Neutrophil (primary cell): ENCODE measurements at regions not wholly inside any gene's neighbourhood (a gene's known extent, or its start where the extent isn't known, plus 50 kb on each side); places are given as distances from the start of the nearest gene placed in this dataset.
A peak's percentile ranks its signal among the peaks of the same experiment; 100 is the strongest.

Experiments used
- H3K27ac ChIP-seq: fragments of 200-600 bp; sonication (generic); 2 replicates; pipeline ENCODE4 v1.5.1; 2016; ENCODE audit warnings: mild to moderate bottlenecking, moderate library complexity
- H3K27me3 ChIP-seq: fragments of 200-600 bp; sonication (generic); 2 replicates; pipeline ENCODE4 v1.6.0; 2016; ENCODE audit warnings: mild to moderate bottlenecking
- H3K36me3 ChIP-seq: fragments of 200-600 bp; sonication (generic); 2 replicates; pipeline ENCODE4 v1.5.1; 2017
- H3K4me1 ChIP-seq, 2 experiments: fragments of 200-600 bp in 1 of 2; sonication (generic) in 1 of 2; 1 replicate in 1 of 2; 2 replicates in 1 of 2; pipeline versions ENCODE4 v1.5.1 to v1.6.1; 2013 to 2016; ENCODE audit warnings: low read depth in 1 of 2, low read length in 1 of 2, mild to moderate bottlenecking in 1 of 2, moderate library complexity in 1 of 2; ENCODE audit not compliant: control insufficient read depth in 1 of 2, insufficient read depth in 1 of 2
- H3K4me3 ChIP-seq, 2 experiments: fragments of 200-600 bp in 1 of 2; sonication (generic) in 1 of 2; 1 replicate in 1 of 2; 2 replicates in 1 of 2; pipeline ENCODE4 v1.5.1; 2013 to 2016; ENCODE audit warnings: low read depth in 1 of 2, low read length in 1 of 2, mild to moderate bottlenecking in 1 of 2, moderate library complexity in 1 of 2
- H3K9me3 ChIP-seq: fragments of 200-600 bp; sonication (generic); 2 replicates; pipeline ENCODE4 v1.5.1; 2016
- TF ChIP-seq, protein P1 (sequence below): fragments of 200-600 bp; sonication (generic); IDR thresholded peaks from 2 replicates; pipeline ENCODE4 v1.5.1; 2016; ENCODE audit warnings: antibody characterized with exemption

DNA sequence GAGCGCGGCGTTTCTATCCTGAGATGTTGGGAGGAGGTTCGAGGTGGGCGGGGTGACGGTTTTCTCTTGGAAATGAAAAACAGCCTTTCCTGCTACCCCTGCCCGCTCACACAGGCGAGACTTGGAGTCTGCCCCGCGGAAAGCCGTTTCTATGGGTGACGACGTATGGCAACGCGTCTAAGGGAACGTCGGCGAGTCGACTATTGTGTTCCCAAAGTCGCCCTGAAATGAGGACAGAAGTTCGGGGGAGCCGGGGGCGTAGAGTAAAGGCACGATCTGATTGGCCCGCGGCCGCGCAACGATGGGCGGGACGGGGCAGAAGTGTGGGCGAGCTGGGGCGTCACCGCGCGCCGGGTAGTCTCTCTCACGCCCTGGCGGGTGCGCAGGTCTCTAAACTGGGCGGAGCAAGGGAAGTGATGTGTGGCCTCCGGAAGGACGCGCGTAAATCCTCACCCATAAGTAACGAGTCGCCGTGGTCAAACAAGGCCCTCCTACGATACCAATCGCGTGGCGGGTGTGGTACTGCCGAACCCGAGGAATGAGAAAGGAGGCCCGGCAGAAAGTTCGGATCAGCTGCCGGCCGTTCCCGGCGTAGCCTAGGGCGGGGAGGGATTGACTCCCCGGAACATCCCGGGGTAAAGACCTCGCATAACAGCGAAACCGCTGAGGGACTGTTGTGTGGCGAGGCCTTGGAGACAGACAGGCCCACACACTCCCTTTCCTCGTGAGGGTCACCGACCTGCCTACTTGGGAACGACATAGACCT is 89.6 kb downstream of the FAM161A start:
- Histone ChIP-seq H3K27ac (peak overlapping the region; percentile 64), H3K4me3 (peak overlapping the region; percentile 75), H3K36me3 (no peaks in the 10 kb centered on the region), H3K4me1 (peaks cover 6 to 7% of the 10 kb centered on the region in 2 experiments), H3K9me3 (peaks cover 6% of the 10 kb centered on the region), H3K27me3 (peaks cover 31% of the 10 kb centered on the region)
- TF ChIP-seq, protein P1, sequence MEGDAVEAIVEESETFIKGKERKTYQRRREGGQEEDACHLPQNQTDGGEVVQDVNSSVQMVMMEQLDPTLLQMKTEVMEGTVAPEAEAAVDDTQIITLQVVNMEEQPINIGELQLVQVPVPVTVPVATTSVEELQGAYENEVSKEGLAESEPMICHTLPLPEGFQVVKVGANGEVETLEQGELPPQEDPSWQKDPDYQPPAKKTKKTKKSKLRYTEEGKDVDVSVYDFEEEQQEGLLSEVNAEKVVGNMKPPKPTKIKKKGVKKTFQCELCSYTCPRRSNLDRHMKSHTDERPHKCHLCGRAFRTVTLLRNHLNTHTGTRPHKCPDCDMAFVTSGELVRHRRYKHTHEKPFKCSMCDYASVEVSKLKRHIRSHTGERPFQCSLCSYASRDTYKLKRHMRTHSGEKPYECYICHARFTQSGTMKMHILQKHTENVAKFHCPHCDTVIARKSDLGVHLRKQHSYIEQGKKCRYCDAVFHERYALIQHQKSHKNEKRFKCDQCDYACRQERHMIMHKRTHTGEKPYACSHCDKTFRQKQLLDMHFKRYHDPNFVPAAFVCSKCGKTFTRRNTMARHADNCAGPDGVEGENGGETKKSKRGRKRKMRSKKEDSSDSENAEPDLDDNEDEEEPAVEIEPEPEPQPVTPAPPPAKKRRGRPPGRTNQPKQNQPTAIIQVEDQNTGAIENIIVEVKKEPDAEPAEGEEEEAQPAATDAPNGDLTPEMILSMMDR: no peak

DNA sequence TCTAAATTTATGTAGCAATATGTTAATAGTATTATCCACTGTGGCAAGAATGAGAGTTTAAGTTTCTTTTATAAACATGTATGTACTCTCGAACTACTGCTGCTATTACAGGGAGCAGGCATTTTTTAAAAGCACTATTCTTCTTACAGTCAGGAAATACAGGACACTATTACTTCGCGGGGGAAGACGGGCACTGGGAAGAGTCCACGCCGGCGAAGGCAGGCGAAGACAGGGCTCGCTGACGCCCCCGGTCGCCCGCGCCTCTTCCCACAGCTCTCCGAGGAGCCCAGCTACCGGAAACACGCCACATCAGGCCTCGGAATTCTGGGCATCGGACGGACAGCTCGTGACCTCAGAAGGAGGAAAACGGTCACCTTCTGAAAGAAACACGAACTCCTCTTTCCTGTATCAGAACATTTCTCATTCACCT is 90.2 kb downstream of the FAM161A start:
- peak overlapping the region; percentile 75 for H3K4me3 ChIP-seq
- peak overlapping the region; percentile 64 for H3K27ac ChIP-seq
- peaks cover 6% of the 10 kb centered on the region for H3K9me3 ChIP-seq

DNA sequence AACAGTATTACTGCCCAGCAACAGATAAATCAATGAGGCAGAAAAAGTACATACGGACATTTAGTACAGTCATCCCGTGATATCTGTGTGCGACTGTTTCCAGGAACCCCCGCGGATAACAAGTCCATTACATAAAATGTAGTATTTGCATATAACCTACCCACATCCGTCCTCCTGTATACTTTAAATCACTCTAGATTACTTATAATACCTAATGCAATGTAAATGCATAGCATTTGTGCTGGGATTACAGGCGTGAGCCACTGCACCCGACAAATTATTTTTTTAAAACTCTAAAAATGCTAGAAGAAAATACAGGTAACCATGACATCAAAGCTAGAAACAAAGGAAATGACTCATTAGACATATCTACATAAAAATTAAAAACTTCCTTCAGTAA is 91.6 kb downstream of the FAM161A start:
- no peaks in the 10 kb centered on the region for H3K36me3 ChIP-seq
- TF ChIP-seq, protein P1: no peak
- peaks cover 6 to 7% of the 10 kb centered on the region in 2 experiments for H3K4me1 ChIP-seq
- no peak overlapping the region for H3K4me3 ChIP-seq
- no peak overlapping the region for H3K27ac ChIP-seq
- peaks cover 31% of the 10 kb centered on the region for H3K27me3 ChIP-seq
- peaks cover 6% of the 10 kb centered on the region for H3K9me3 ChIP-seq

More for the DNA sequence above, 90.2 kb downstream of the FAM161A start:
- TF ChIP-seq, protein P1: no peak
- no peaks in the 10 kb centered on the region for H3K36me3 ChIP-seq
- H3K4me1 ChIP-seq: peaks cover 6 to 7% of the 10 kb centered on the region in 2 experiments
- peaks cover 31% of the 10 kb centered on the region for H3K27me3 ChIP-seq

DNA sequence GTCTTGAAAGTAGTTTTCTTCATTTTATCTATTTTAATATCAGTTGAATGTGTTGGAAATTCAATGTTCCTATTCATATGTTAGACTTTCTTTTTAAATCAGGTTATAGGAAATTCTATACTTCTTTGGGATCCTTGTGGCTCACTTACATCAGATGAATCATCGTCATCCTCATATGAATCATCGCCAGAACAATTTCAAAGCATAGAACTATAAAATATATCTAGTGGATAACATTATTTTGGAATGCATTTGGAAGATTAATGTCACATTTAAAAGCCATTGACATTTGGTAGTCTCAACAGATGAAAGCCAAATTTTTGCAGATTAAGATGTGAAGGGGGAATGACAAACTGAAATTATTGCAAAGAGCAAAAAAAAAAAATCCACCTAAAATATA is 94.1 kb downstream of the FAM161A start:
- H3K4me3 ChIP-seq: no peak overlapping the region
- H3K27me3 ChIP-seq: peaks cover 24% of the 10 kb centered on the region
- H3K27ac ChIP-seq: no peak overlapping the region
- H3K4me1 ChIP-seq: peaks cover 6 to 7% of the 10 kb centered on the region in 2 experiments
- no peaks in the 10 kb centered on the region for H3K9me3 ChIP-seq
- TF ChIP-seq, protein P1: no peak
- H3K36me3 ChIP-seq: no peaks in the 10 kb centered on the region

DNA sequence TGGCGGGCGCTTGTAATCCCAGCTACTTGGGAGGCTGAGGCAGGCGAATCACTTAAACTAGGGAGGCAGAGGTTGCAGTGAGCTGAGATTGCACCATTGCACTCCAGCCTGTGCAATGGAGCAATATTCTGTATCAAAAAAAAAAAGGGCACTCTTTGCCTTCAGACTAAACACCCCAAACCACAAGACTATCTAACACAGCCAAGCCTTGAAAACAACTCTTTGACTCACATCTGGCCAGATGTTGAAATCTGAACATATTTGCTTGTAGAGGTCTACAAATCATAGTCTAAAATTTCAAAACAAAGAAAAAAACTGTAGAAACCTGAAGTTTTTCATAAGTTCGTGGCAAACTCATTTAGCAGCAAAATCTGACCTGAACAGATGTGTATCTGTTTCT is 94.9 kb downstream of the FAM161A start:
- no peaks in the 10 kb centered on the region for H3K9me3 ChIP-seq
- TF ChIP-seq, protein P1: no peak
- H3K36me3 ChIP-seq: no peaks in the 10 kb centered on the region
- H3K27me3 ChIP-seq: peaks cover 24% of the 10 kb centered on the region
- peaks cover 4 to 6% of the 10 kb centered on the region in 2 experiments for H3K4me1 ChIP-seq
- H3K27ac ChIP-seq: no peak overlapping the region
- no peak overlapping the region for H3K4me3 ChIP-seq
